ENCODE measurements at regions not wholly inside any gene's neighbourhood (a gene's known extent, or its start where the extent isn't known, plus 50 kb on each side); places are given as distances from the start of the nearest gene placed in this dataset.

DNA sequence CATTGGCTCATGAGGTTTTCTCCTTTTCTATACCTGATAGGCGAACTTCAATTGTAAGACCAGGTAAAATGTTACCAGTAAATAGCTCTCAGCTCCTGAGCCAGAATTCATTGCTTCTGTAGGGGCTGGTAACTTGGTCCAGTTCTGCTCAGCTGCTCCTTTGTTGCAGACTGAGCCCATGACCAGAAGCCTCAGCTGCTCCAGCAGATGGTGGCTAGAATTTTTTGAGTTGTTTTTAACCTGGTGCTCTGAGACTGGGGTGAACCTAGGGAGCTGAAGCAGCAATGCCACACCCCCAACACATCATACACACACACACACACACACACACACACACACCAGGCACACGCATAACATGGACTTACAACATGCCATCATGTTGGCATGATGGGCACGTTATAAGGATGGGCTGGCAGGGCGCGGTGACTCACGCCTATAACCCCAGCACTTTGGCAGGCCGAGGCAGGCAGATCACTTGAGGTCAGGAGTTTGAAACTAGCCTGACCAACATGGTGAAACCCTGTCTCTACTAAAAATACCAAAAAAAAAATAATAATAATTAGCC is 103.1 kb downstream of the QRSL1 start:
- no peak for DNase-seq (ENCODE audit: low read depth)
- TF ChIP-seq, protein P1, sequence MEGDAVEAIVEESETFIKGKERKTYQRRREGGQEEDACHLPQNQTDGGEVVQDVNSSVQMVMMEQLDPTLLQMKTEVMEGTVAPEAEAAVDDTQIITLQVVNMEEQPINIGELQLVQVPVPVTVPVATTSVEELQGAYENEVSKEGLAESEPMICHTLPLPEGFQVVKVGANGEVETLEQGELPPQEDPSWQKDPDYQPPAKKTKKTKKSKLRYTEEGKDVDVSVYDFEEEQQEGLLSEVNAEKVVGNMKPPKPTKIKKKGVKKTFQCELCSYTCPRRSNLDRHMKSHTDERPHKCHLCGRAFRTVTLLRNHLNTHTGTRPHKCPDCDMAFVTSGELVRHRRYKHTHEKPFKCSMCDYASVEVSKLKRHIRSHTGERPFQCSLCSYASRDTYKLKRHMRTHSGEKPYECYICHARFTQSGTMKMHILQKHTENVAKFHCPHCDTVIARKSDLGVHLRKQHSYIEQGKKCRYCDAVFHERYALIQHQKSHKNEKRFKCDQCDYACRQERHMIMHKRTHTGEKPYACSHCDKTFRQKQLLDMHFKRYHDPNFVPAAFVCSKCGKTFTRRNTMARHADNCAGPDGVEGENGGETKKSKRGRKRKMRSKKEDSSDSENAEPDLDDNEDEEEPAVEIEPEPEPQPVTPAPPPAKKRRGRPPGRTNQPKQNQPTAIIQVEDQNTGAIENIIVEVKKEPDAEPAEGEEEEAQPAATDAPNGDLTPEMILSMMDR (conservative IDR thresholded peaks at IDR 0.05; ENCODE audit: low read depth, low read length): no peak
- H3K4me3 ChIP-seq (ENCODE audit: low read length): no peak overlapping the region

GRCh38 chr6:106731843-106732160 is 102.4 kb downstream of the QRSL1 start:
- H3K4me3 ChIP-seq (ENCODE audit: low read length): no peak overlapping the region
- TF ChIP-seq, protein P1 (conservative IDR thresholded peaks at IDR 0.05; ENCODE audit: low read depth, low read length): no peak
- no peak for DNase-seq (ENCODE audit: low read depth)

DNA sequence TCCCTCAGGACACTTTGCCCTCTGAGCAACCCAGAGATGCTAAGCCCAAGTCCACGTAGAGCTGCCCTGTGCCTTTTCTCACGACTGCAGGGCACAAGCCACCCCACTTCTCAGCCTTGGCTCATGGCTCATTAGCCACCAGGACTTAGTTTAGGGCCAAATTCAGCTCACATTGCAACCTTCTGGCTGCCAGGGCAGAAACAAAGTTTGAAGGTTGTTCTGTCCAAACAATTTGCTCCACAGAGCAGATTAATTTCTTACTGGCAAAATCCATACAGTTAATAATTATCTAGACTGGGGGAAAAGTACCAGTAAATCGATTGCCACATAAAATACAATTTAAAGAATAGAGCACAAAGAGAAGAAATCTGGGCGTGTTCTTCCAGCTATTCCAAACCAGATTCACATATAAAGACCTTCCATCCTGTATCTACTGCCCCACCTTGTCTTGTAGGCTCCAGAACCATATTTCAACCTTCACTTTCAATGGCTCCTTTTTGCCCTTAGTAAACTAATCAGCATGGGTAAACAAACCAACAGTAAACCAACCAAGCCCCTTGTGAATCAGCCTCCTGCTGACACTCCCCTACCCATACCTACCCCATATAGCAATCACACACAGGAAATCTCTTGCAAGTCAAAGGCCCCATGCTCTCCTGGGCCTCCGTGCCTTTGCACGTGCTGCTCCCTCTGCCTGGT is 101.9 kb downstream of the QRSL1 start:
- no peak overlapping the region for H3K4me3 ChIP-seq (ENCODE audit: low read length)
- TF ChIP-seq, protein P1 (conservative IDR thresholded peaks at IDR 0.05; ENCODE audit: low read depth, low read length): no peak
- DNase-seq (ENCODE audit: low read depth): no peak

GRCh38 chr6:106730718-106731117 is 101.3 kb downstream of the QRSL1 start:
- DNase-seq (ENCODE audit: low read depth): no peak
- H3K4me3 ChIP-seq (ENCODE audit: low read length): no peak overlapping the region
- TF ChIP-seq, protein P1 (conservative IDR thresholded peaks at IDR 0.05; ENCODE audit: low read depth, low read length): no peak

DNA sequence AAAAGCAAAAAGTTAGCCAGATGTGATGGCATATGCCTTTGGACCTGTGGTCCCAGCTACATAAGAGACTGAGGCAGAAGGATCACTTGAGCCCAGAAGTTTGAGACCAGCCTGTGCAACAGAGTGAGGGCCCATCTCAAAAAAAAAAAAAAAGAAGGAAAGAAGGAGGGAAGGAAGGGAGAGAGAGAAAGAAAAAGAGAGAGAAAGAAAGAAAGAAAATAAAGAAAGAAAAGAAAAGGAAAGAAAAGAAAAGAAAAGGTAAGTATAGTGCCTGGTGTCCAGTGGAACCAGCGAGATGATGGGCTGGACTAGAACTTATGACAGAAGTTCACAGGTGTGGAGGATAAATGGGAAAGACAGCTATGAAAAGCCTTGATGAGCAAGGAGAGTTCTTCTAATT is 100.9 kb downstream of the QRSL1 start:
- H3K4me3 ChIP-seq (ENCODE audit: low read length): no peak overlapping the region
- TF ChIP-seq, protein P1 (conservative IDR thresholded peaks at IDR 0.05; ENCODE audit: low read depth, low read length): no peak
- no peak for DNase-seq (ENCODE audit: low read depth)

DNA sequence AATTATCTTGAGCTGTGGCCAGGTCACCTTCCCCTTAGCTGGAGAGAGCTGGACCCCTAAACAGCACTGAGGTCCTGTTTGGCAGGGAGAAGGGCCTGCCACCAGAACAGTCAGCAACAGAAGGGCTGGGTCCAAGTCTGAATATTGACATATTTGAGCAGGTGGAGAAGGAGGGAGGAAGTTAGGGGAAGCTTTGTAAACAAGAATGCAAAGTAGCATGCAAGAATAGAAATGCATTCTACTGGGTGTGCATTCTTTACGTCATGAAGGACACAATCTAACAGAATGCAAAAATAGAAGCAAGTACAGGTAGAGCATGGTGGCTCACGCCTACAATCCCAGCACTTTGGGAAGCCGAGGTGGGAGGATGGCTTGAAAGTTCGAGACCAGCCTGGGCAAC is 100.5 kb downstream of the QRSL1 start:
- H3K4me3 ChIP-seq (ENCODE audit: low read length): no peak overlapping the region
- no peak for DNase-seq (ENCODE audit: low read depth)
- TF ChIP-seq, protein P1 (conservative IDR thresholded peaks at IDR 0.05; ENCODE audit: low read depth, low read length): no peak

- no peak for DNase-seq (ENCODE audit: low read depth)
- TF ChIP-seq, protein P1 (conservative IDR thresholded peaks at IDR 0.05; ENCODE audit: low read depth, low read length): no peak
- H3K4me3 ChIP-seq (ENCODE audit: low read length): no peak overlapping the region
These were observed 99.0 kb downstream of the QRSL1 start for GRCh38 chr6:106728296-106728870.
